ENCODE measurements at regions not wholly inside any gene's neighbourhood (a gene's known extent, or its start where the extent isn't known, plus 50 kb on each side); places are given as distances from the start of the nearest gene placed in this dataset.

DNA sequence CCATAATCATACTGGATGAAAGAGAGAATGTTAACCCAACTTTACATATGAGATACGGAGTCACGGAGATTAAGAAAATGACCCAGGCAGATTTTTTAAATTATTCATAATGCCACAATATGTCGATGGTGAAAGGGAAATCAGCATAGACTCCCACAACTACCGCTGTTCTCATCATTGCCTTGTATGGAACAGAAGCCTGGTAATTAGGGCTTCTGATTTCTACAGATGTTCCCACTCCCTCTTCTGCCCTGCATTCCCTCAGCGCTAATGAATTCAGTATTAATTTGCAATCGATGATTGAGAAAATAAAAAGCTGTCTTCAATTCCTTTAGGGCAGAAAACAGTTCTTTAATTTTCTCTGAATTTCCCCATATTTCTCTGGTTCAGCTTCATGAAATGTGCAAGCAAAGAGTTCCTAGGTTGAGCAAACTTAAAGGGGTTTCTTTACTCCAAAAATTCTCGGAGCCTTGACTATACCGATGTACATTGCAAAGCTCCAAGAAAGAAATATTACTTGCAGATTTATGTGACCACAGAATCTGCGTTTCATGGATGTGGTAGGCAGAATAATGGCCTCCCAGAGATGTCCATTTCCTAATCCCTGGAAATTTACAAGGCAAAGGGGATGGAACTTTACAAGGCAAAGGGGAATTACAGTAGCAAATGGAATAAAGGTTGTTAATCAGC, 134.9 kb upstream of the ZC3H12C start:
- no peaks in the 10 kb centered on the region for H3K4me1 ChIP-seq
- no peak overlapping the region for H3K4me3 ChIP-seq
- TF ChIP-seq POLR2A (IDR thresholded peaks at IDR 0.05) = no peak
- no peak for TF ChIP-seq CTCF (IDR thresholded peaks at IDR 0.05)
- TF ChIP-seq POLR2AphosphoS5 (IDR thresholded peaks at IDR 0.05) = no peak
- no peak for TF ChIP-seq EP300 (IDR thresholded peaks at IDR 0.05)
- H3K36me3 ChIP-seq = no peaks in the 10 kb centered on the region
- H3K9me3 ChIP-seq = no peaks in the 10 kb centered on the region
- no peak for DNase-seq
- H3K27me3 ChIP-seq = no peaks in the 10 kb centered on the region
- intact Hi-C loops (cut with DNase I) = no loop called here
- no peak overlapping the region for H3K27ac ChIP-seq
- 94 to 97% methylated on average over 9 of the region's 9 CpGs for WGBS, 2 donors

GRCh38 chr11:109958821-109959166, 134.4 kb upstream of the ZC3H12C start:
- Histone ChIP-seq H3K4me1 (no peaks in the 10 kb centered on the region), H3K36me3 (no peaks in the 10 kb centered on the region), H3K9me3 (no peaks in the 10 kb centered on the region), H3K27me3 (no peaks in the 10 kb centered on the region), H3K27ac (no peak overlapping the region), H3K4me3 (no peak overlapping the region)
- TF ChIP-seq CTCF (IDR thresholded peaks at IDR 0.05) = no peak
- no peak for TF ChIP-seq EP300 (IDR thresholded peaks at IDR 0.05)
- no peak for TF ChIP-seq POLR2A (IDR thresholded peaks at IDR 0.05)
- no peak for TF ChIP-seq POLR2AphosphoS5 (IDR thresholded peaks at IDR 0.05)
- DNase-seq = no peak
- WGBS, 2 donors = 69 to 76% methylated on average over 2 of the region's 2 CpGs
- intact Hi-C loops (cut with DNase I) = no loop called here

DNA sequence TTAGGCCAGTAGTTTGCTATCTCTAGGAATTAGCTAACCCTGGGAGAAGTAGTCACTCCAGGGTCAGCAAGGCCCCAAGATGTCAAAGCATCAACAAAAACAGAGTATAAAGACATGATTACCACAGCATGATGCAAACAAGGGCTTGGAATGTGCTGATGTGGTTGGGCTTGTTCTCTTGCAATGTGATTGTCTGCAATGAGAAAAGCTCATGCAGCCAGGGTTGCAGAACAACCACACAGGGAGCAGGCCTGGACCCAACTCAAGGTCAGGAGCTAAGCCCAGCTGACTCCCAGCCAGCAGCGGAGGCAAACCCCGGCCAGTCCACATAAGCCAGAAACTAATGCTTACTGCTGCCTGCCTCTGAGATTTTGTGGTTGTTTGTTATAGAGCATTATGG, 132.4 kb upstream of the ZC3H12C start:
- WGBS, 2 donors = 67 to 89% methylated on average over 2 of the region's 2 CpGs
- Histone ChIP-seq H3K4me3 (no peak overlapping the region), H3K4me1 (no peaks in the 10 kb centered on the region), H3K27me3 (no peaks in the 10 kb centered on the region), H3K27ac (no peak overlapping the region), H3K9me3 (no peaks in the 10 kb centered on the region), H3K36me3 (no peaks in the 10 kb centered on the region)
- no peak for TF ChIP-seq POLR2A (IDR thresholded peaks at IDR 0.05)
- TF ChIP-seq POLR2AphosphoS5 (IDR thresholded peaks at IDR 0.05) = no peak
- no peak for TF ChIP-seq EP300 (IDR thresholded peaks at IDR 0.05)
- no peak for TF ChIP-seq CTCF (IDR thresholded peaks at IDR 0.05)
- intact Hi-C loops (cut with DNase I) = no loop called here
- DNase-seq = no peak

- Histone ChIP-seq H3K36me3 (no peaks in the 10 kb centered on the region), H3K4me3 (no peak overlapping the region), H3K27ac (no peak overlapping the region), H3K4me1 (no peaks in the 10 kb centered on the region), H3K27me3 (no peaks in the 10 kb centered on the region), H3K9me3 (no peaks in the 10 kb centered on the region)
- TF ChIP-seq CTCF (IDR thresholded peaks at IDR 0.05) = no peak
- TF ChIP-seq POLR2A (IDR thresholded peaks at IDR 0.05) = no peak
- TF ChIP-seq POLR2AphosphoS5 (IDR thresholded peaks at IDR 0.05) = no peak
- TF ChIP-seq EP300 (IDR thresholded peaks at IDR 0.05) = no peak
- WGBS, 2 donors = 93 to 96% methylated on average over 2 of the region's 2 CpGs
- no peak for DNase-seq
- intact Hi-C loops (cut with DNase I) = no loop called here
These were observed 131.9 kb upstream of the ZC3H12C start for GRCh38 chr11:109961261-109961660.

- Histone ChIP-seq H3K9me3 (no peaks in the 10 kb centered on the region), H3K4me3 (no peak overlapping the region), H3K27me3 (no peaks in the 10 kb centered on the region), H3K27ac (no peak overlapping the region), H3K4me1 (no peaks in the 10 kb centered on the region), H3K36me3 (no peaks in the 10 kb centered on the region)
- DNase-seq = no peak
- intact Hi-C loops (cut with DNase I) = no loop called here
- 93 to 95% methylated on average over 1 of the region's 1 CpG for WGBS, 2 donors
- no peak for TF ChIP-seq CTCF (IDR thresholded peaks at IDR 0.05)
- TF ChIP-seq EP300 (IDR thresholded peaks at IDR 0.05) = no peak
- no peak for TF ChIP-seq POLR2A (IDR thresholded peaks at IDR 0.05)
- no peak for TF ChIP-seq POLR2AphosphoS5 (IDR thresholded peaks at IDR 0.05)
These were observed 130.1 kb upstream of the ZC3H12C start for GRCh38 chr11:109963101-109963500.
